GM21390 (cell line): ENCODE measurements at regions not wholly inside any gene's neighbourhood (a gene's known extent, or its start where the extent isn't known, plus 50 kb on each side); places are given as distances from the start of the nearest gene placed in this dataset.
A peak's percentile ranks its signal among the peaks of the same experiment; 100 is the strongest.
"Not testable (repeated sequence)": the region's sequence is repeated elsewhere in the genome, so short reads cannot be mapped to it uniquely, and the experiment has no call there.

ENCODE experiments used
- ATAC-seq: cut with Tn5 transposase; IDR thresholded peaks from one replicate; pipeline ENCODE4 v1.9.1; 2021; ENCODE audit not compliant: unreplicated experiment

GRCh38 chr5:14948383-14948782, 76.8 kb upstream of the ANKH start:
- no peak for ATAC-seq

GRCh38 chr5:14946815-14947620, 75.4 kb upstream of the ANKH start:
- ATAC-seq: peak; percentile 79

- no peak for ATAC-seq
Observed at GRCh38 chr5:14945450-14945849, 73.9 kb upstream of the ANKH start.

- ATAC-seq: no peak
Observed at GRCh38 chr5:14944996-14945395, 73.4 kb upstream of the ANKH start.

- ATAC-seq: no peak
Observed at GRCh38 chr5:14944350-14944739, 72.8 kb upstream of the ANKH start.

- ATAC-seq: no peak
Observed at GRCh38 chr5:14942212-14942611, 70.6 kb upstream of the ANKH start.

- no peak for ATAC-seq
Observed at GRCh38 chr5:14937254-14937653, 65.7 kb upstream of the ANKH start.

- ATAC-seq: no peak
Observed at GRCh38 chr5:14936588-14936987, 65.0 kb upstream of the ANKH start.

GRCh38 chr5:14935341-14935740, 63.8 kb upstream of the ANKH start:
- ATAC-seq: no peak

GRCh38 chr5:14932902-14933469, 61.4 kb upstream of the ANKH start:
- ATAC-seq: no peak

GRCh38 chr5:14930486-14930885, 58.9 kb upstream of the ANKH start:
- ATAC-seq: no peak

- ATAC-seq: no peak
Observed at GRCh38 chr5:14929293-14930065, 57.9 kb upstream of the ANKH start.

- ATAC-seq: no peak
Observed at GRCh38 chr5:14928661-14929060, 57.1 kb upstream of the ANKH start.

GRCh38 chr5:14925326-14925725, 53.7 kb upstream of the ANKH start:
- ATAC-seq: no peak

- ATAC-seq: not testable (repeated sequence)
Observed at GRCh38 chr5:14922952-14923351, 51.4 kb upstream of the ANKH start.

- ATAC-seq: no peak
Observed at GRCh38 chr5:14922456-14922855, 50.9 kb upstream of the ANKH start.
